Panc1 (cell line): ENCODE measurements at regions not wholly inside any gene's neighbourhood (a gene's known extent, or its start where the extent isn't known, plus 50 kb on each side); places are given as distances from the start of the nearest gene placed in this dataset.

Experiments used
- SIN3A ChIP-seq: IDR thresholded peaks from 2 replicates; pipeline ENCODE4 v1.6.1; 2012; ENCODE audit warnings: low read depth, mild to moderate bottlenecking, low read length, moderate library complexity, borderline replicate concordance; ENCODE audit not compliant: insufficient read depth
- TCF7L2 ChIP-seq: IDR thresholded peaks from 2 replicates; pipeline ENCODE4 v1.6.1; 2011; ENCODE audit warnings: mild to moderate bottlenecking, low read depth, low read length, inconsistent platforms
- TF ChIP-seq, protein P1 (sequence below): fragments of 450-650 bp; IDR thresholded peaks from 2 replicates; pipeline ENCODE4 v1.5.1; 2017; ENCODE audit warnings: mild to moderate bottlenecking

DNA sequence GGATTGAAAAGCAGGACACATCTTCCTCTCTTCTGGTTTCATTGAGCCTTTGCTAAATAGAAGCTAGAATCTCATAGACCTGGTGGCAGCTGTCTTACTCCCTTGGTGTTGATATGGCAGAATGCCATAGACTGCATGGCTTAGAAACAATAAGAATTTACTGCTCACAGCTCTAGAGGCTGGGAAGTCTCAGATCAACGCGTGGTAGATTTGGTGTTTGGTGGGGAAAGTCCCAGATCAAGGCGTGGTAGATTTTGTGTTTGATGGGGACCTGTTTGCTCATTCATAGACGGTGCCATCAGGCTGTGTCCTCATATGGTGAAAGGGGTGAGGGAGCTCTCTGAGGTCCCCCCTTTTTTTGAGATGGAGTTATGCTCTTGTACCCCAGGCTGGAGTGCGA is 57.6 kb upstream of the PPP2R3B start:
- TF ChIP-seq, protein P1, sequence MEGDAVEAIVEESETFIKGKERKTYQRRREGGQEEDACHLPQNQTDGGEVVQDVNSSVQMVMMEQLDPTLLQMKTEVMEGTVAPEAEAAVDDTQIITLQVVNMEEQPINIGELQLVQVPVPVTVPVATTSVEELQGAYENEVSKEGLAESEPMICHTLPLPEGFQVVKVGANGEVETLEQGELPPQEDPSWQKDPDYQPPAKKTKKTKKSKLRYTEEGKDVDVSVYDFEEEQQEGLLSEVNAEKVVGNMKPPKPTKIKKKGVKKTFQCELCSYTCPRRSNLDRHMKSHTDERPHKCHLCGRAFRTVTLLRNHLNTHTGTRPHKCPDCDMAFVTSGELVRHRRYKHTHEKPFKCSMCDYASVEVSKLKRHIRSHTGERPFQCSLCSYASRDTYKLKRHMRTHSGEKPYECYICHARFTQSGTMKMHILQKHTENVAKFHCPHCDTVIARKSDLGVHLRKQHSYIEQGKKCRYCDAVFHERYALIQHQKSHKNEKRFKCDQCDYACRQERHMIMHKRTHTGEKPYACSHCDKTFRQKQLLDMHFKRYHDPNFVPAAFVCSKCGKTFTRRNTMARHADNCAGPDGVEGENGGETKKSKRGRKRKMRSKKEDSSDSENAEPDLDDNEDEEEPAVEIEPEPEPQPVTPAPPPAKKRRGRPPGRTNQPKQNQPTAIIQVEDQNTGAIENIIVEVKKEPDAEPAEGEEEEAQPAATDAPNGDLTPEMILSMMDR = no peak
- no peak for TF ChIP-seq SIN3A
- no peak for TF ChIP-seq TCF7L2
